ENCODE measurements at regions not wholly inside any gene's neighbourhood (a gene's known extent, or its start where the extent isn't known, plus 50 kb on each side); places are given as distances from the start of the nearest gene placed in this dataset.

- Histone ChIP-seq H2AFZ (no peak overlapping the region), H3K4me2 (no peak overlapping the region), H3K36me3 (ENCODE audit: insufficient read depth) (no peaks in the 10 kb centered on the region), H3K4me3 (no peak overlapping the region), H3F3A (replicated peaks; ENCODE audit: low read depth) (no peaks in the 10 kb centered on the region), H4K20me1 (replicated peaks; ENCODE audit: insufficient read depth) (no peaks in the 10 kb centered on the region), H3K79me2 (replicated peaks; ENCODE audit: insufficient read depth) (no peaks in the 10 kb centered on the region), H3K27me3 (ENCODE audit: insufficient read depth) (no peaks in the 10 kb centered on the region), H3K27ac (ENCODE audit: low read depth) (no peak overlapping the region), H3K9me2 (ENCODE audit: insufficient read depth) (no peaks in the 10 kb centered on the region), H3K4me1 (ENCODE audit: insufficient read depth) (no peaks in the 10 kb centered on the region)
- Mint-ChIP-seq H3K36me3 (ENCODE audit: low read depth) (no peaks in the 10 kb centered on the region), H3K27ac (no peak overlapping the region), H3K9me3 (no peaks in the 10 kb centered on the region; the same call in 2 of the 3 replicates), H3K27me3 (ENCODE audit: insufficient read depth, low read depth, poor library complexity) (no peaks in the 10 kb centered on the region), H3K4me3 (no peak overlapping the region), H3K4me1 (peaks cover 3% of the 10 kb centered on the region; the same call in 2 of the 3 replicates)
- DNase-seq (ENCODE audit: low spot score) (no peak), ATAC-seq (no peak)
- TF ChIP-seq REST (IDR thresholded peaks at IDR 0.05; ENCODE audit: unreplicated experiment) (no peak), POLR2AphosphoS5 (IDR thresholded peaks at IDR 0.05; ENCODE audit: low read depth) (no peak), EZH2 (IDR thresholded peaks at IDR 0.05; ENCODE audit: low read depth, unreplicated experiment) (no peak), ZNF114 (CRISPR knock-in tag; IDR thresholded peaks at IDR 0.05) (no peak), NANOG (IDR thresholded peaks at IDR 0.05; ENCODE audit: borderline replicate concordance) (no peak), ETS1 (IDR thresholded peaks at IDR 0.05) (no peak), STAT1 (IDR thresholded peaks at IDR 0.05; ENCODE audit: unreplicated experiment) (no peak), CREB1 (CRISPR knock-in tag; IDR thresholded peaks at IDR 0.05; ENCODE audit: low read depth) (no peak), JUNB (IDR thresholded peaks at IDR 0.05; ENCODE audit: unreplicated experiment) (no peak)
These were observed 102.3 kb upstream of the OR5AK2 start for GRCh38 chr11:56886455-56886854.

- no peak overlapping the region for H2AFZ ChIP-seq
- H3K4me1 ChIP-seq (ENCODE audit: insufficient read depth) = no peaks in the 10 kb centered on the region
- no peaks in the 10 kb centered on the region for H3K36me3 ChIP-seq (ENCODE audit: insufficient read depth)
- Mint-ChIP-seq H3K9me3 (no peaks in the 10 kb centered on the region; the same call in 2 of the 3 replicates), H3K4me1 (peaks cover 3% of the 10 kb centered on the region; the same call in 2 of the 3 replicates), H3K27ac (no peak overlapping the region), H3K4me3 (no peak overlapping the region), H3K36me3 (ENCODE audit: low read depth) (no peaks in the 10 kb centered on the region), H3K27me3 (ENCODE audit: insufficient read depth, low read depth, poor library complexity) (no peaks in the 10 kb centered on the region)
- no peak overlapping the region for H3K4me3 ChIP-seq
- DNase-seq (ENCODE audit: low spot score) (no peak), ATAC-seq (no peak)
- no peaks in the 10 kb centered on the region for H3K79me2 ChIP-seq (replicated peaks; ENCODE audit: insufficient read depth)
- no peaks in the 10 kb centered on the region for H3F3A ChIP-seq (replicated peaks; ENCODE audit: low read depth)
- H3K27ac ChIP-seq (ENCODE audit: low read depth) = no peak overlapping the region
- H4K20me1 ChIP-seq (replicated peaks; ENCODE audit: insufficient read depth) = no peaks in the 10 kb centered on the region
- no peaks in the 10 kb centered on the region for H3K9me2 ChIP-seq (ENCODE audit: insufficient read depth)
- H3K27me3 ChIP-seq (ENCODE audit: insufficient read depth) = no peaks in the 10 kb centered on the region
- H3K4me2 ChIP-seq = no peak overlapping the region
- TF ChIP-seq ZNF462 (CRISPR knock-in tag; IDR thresholded peaks at IDR 0.05) (no peak), STAT1 (IDR thresholded peaks at IDR 0.05; ENCODE audit: unreplicated experiment) (no peak), CREB1 (CRISPR knock-in tag; IDR thresholded peaks at IDR 0.05; ENCODE audit: low read depth) (no peak), JUNB (IDR thresholded peaks at IDR 0.05; ENCODE audit: unreplicated experiment) (no peak)
These were observed 102.9 kb upstream of the OR5AK2 start for GRCh38 chr11:56885854-56886253.

Measured in GM23338 (cell line).